ENCODE measurements at regions not wholly inside any gene's neighbourhood (a gene's known extent, or its start where the extent isn't known, plus 50 kb on each side); places are given as distances from the start of the nearest gene placed in this dataset.

- TF ChIP-seq SUZ12 (IDR thresholded peaks at IDR 0.05) (no peak), LEF1 (IDR thresholded peaks at IDR 0.05; ENCODE audit: borderline replicate concordance) (no peak), BHLHE40 (IDR thresholded peaks at IDR 0.05; ENCODE audit: borderline replicate concordance) (no peak), SP1 (IDR thresholded peaks at IDR 0.05) (no peak), FOXM1 (IDR thresholded peaks at IDR 0.05; ENCODE audit: borderline replicate concordance) (no peak)
Measured at GRCh38 chrX:77162777-77163176, 284.4 kb upstream of the FGF16 start.

Measured in HEK293T (cell line).